ENCODE measurements at regions not wholly inside any gene's neighbourhood (a gene's known extent, or its start where the extent isn't known, plus 50 kb on each side); places are given as distances from the start of the nearest gene placed in this dataset.

GRCh38 chr2:228269351-228269750 lies 87.9 kb upstream of the SPHKAP start:
- TF ChIP-seq CTCF (IDR thresholded peaks at IDR 0.05) (no peak), POLR2A (IDR thresholded peaks at IDR 0.05) (no peak), POLR2AphosphoS5 (IDR thresholded peaks at IDR 0.05; ENCODE audit: insufficient read depth in 1 of 2, low read depth in 1 of 2) (no peak)

Measured in vagina (tissue), 2 donors.